ENCODE measurements at regions not wholly inside any gene's neighbourhood (a gene's known extent, or its start where the extent isn't known, plus 50 kb on each side); places are given as distances from the start of the nearest gene placed in this dataset.

GRCh38 chr2:16291731-16292550 lies 351.6 kb downstream of the MYCN start:
- Histone ChIP-seq H3K27ac (no peak overlapping the region), H3K27me3 (peaks cover 8% of the 10 kb centered on the region), H3K9me3 (replicated peaks in 1 of 3) (no peaks in the 10 kb centered on the region), H3K4me3 (no peak overlapping the region), H3K36me3 (replicated peaks in 1 of 2) (no peaks in the 10 kb centered on the region), H3K4me1 (replicated peaks in 1 of 2) (no peaks in the 10 kb centered on the region)
- no peak for DNase-seq
- intact Hi-C loops (cut with DNase I) = no loop called here
- no peak for TF ChIP-seq CTCF (IDR thresholded peaks at IDR 0.05)
- TF ChIP-seq POLR2A (IDR thresholded peaks at IDR 0.05) = no peak
- WGBS, 4 donors = 85 to 92% (median 89%) methylated on average over 7 of the region's 7 CpGs

- Histone ChIP-seq H3K9me3 (replicated peaks in 1 of 3) (no peaks in the 10 kb centered on the region), H3K4me1 (replicated peaks in 1 of 2) (no peaks in the 10 kb centered on the region), H3K4me3 (no peak overlapping the region), H3K27me3 (peaks cover 8% of the 10 kb centered on the region), H3K27ac (no peak overlapping the region), H3K36me3 (replicated peaks in 1 of 2) (no peaks in the 10 kb centered on the region)
- WGBS, 4 donors = 84 to 97% (median 89%) methylated on average over 4 of the region's 4 CpGs
- DNase-seq = no peak
- intact Hi-C loops (cut with DNase I) = no loop called here
- TF ChIP-seq POLR2A (IDR thresholded peaks at IDR 0.05) (no peak), CTCF (IDR thresholded peaks at IDR 0.05) (no peak)
Observed at GRCh38 chr2:16291226-16291625, 350.9 kb downstream of the MYCN start.

GRCh38 chr2:16290311-16291020 lies 350.1 kb downstream of the MYCN start:
- DNase-seq = no peak
- TF ChIP-seq POLR2A (IDR thresholded peaks at IDR 0.05) (no peak), CTCF (IDR thresholded peaks at IDR 0.05) (no peak)
- Histone ChIP-seq H3K4me1 (replicated peaks in 1 of 2) (no peaks in the 10 kb centered on the region), H3K36me3 (replicated peaks in 1 of 2) (no peaks in the 10 kb centered on the region), H3K27me3 (peaks cover 8% of the 10 kb centered on the region), H3K9me3 (replicated peaks in 1 of 3) (no peaks in the 10 kb centered on the region), H3K4me3 (no peak overlapping the region), H3K27ac (no peak overlapping the region)
- intact Hi-C loops (cut with DNase I) = no loop called here
- WGBS, 4 donors = 66 to 76% (median 71%) methylated on average over 8 of the region's 8 CpGs

GRCh38 chr2:16288371-16289112 lies 348.2 kb downstream of the MYCN start:
- no peak overlapping the region for H3K4me3 ChIP-seq
- 78 to 87% (median 85%) methylated on average over 3 of the region's 3 CpGs for WGBS, 4 donors
- no peaks in the 10 kb centered on the region for H3K9me3 ChIP-seq (replicated peaks in 1 of 3)
- H3K27ac ChIP-seq = no peak overlapping the region
- TF ChIP-seq CTCF (IDR thresholded peaks at IDR 0.05) (no peak), POLR2A (IDR thresholded peaks at IDR 0.05) (no peak)
- peaks cover 8% of the 10 kb centered on the region for H3K27me3 ChIP-seq
- H3K4me1 ChIP-seq (replicated peaks in 1 of 2) = no peaks in the 10 kb centered on the region
- H3K36me3 ChIP-seq (replicated peaks in 1 of 2) = no peaks in the 10 kb centered on the region
- intact Hi-C loops (cut with DNase I) = loop anchor here (10.0 kb wide), 2 partner anchors 216 to 344 kb away; partner anchors contain the start of gene MYCN (in 1 of the 2)
- DNase-seq = no peak
